GM12878 (cell line): ENCODE measurements at regions not wholly inside any gene's neighbourhood (a gene's known extent, or its start where the extent isn't known, plus 50 kb on each side); places are given as distances from the start of the nearest gene placed in this dataset.

Source experiments
- ATAC-seq: fragments of 200-7000 bp; cut with Tn5 transposase; 3 replicates; pipeline ENCODE4 v1.9.1; 2020; ENCODE audit warnings: mild to moderate bottlenecking, moderate library complexity
- BruUV-seq: library from RNA; stranded (reverse); fragments of 400-500 nt; replicated peaks from 2 replicates; lab custom pipeline; 2021; lab: Mats Ljungman, UMichigan
- CTCF ChIA-PET: fragments of 300-600 bp; sonication (Branson Sonifier 250); formaldehyde crosslinking; extraction: SDS; loops from one replicate; lab custom pipeline; 2021; ENCODE audit warnings: inconsistent platforms; lab: Yijun Ruan, JAX
- POLR2A ChIA-PET: fragments of 350-600 bp; formaldehyde crosslinking; extraction: SDS; loops from one replicate; lab custom pipeline; 2021; ENCODE audit warnings: inconsistent platforms; lab: Charles Lee
- RAD21 ChIA-PET: fragments of 300-600 bp; sonication (Branson Sonifier 250); formaldehyde crosslinking; loops from one replicate; lab custom pipeline; 2023; ENCODE audit warnings: antibody characterized with exemption; ENCODE audit not compliant: unreplicated experiment; lab: Charles Lee
- SMC1A ChIA-PET: fragments of 300-600 bp; sonication (Branson Sonifier 250); formaldehyde crosslinking; loops from one replicate; lab custom pipeline; 2023; ENCODE audit not compliant: unreplicated experiment, uncharacterized antibody; lab: Charles Lee
- DNase-seq: peaks from one replicate; pipeline ENCODE4 v3.0.0-alpha.2; 2011; ENCODE audit warnings: low read depth, low spot score
- FAIRE-seq: peaks from 3 replicates; lab custom pipeline; 2011; peaks lifted over from hg19 to GRCh38; lab: Jason Lieb, UNC
- H2AFZ ChIP-seq: 2 replicates; pipeline ENCODE4 v1.6.0; 2011; ENCODE audit warnings: low read depth, low read length, control low read depth; ENCODE audit not compliant: control insufficient read depth
- H3K27ac ChIP-seq: 2 replicates; pipeline ENCODE4 v1.5.1; 2011; ENCODE audit warnings: control low read depth; ENCODE audit not compliant: control insufficient read depth, insufficient read depth
- H3K27me3 ChIP-seq, 2 experiments: replicated peaks in 1 of 2; 2 replicates each; pipeline versions ENCODE4 v1.6.0 to v1.6.1; 2011; ENCODE audit warnings: low read length in 1 of 2; ENCODE audit not compliant: control insufficient read depth in 2 of 2, insufficient read depth in 2 of 2
- H3K36me3 ChIP-seq, 2 experiments: 2 replicates each; pipeline ENCODE4 v1.5.1; 2011; ENCODE audit warnings: low read length in 1 of 2; ENCODE audit not compliant: control insufficient read depth in 2 of 2, insufficient read depth in 2 of 2
- H3K4me1 ChIP-seq: 2 replicates; pipeline ENCODE4 v1.6.1; 2011; ENCODE audit warnings: mild to moderate bottlenecking, low read length, moderate library complexity, mixed read lengths; ENCODE audit not compliant: control insufficient read depth, insufficient read depth
- H3K4me2 ChIP-seq: 2 replicates; pipeline ENCODE4 v1.6.0; 2011; ENCODE audit warnings: control low read depth; ENCODE audit not compliant: control insufficient read depth, insufficient read depth
- H3K4me3 ChIP-seq: fragments of 200-600 bp; sonication (generic); 2 replicates; pipeline ENCODE4 v1.5.1; 2016
- H3K79me2 ChIP-seq: 2 replicates; pipeline ENCODE4 v1.6.0; 2011; ENCODE audit warnings: low read length; ENCODE audit not compliant: control insufficient read depth, insufficient read depth
- H3K9ac ChIP-seq: 2 replicates; pipeline ENCODE4 v1.8.0; 2011; ENCODE audit warnings: low read length, control low read depth, mixed read lengths; ENCODE audit not compliant: control insufficient read depth, insufficient read depth
- H3K9me3 ChIP-seq: replicated peaks from 3 replicates; pipeline ENCODE4 v1.5.1; 2011; ENCODE audit warnings: mild to moderate bottlenecking, low read length; ENCODE audit not compliant: control insufficient read depth, insufficient read depth
- H4K20me1 ChIP-seq: 2 replicates; pipeline ENCODE4 v1.6.0; 2011; ENCODE audit not compliant: control insufficient read depth, insufficient read depth
- BCL3 ChIP-seq: IDR thresholded peaks from 2 replicates; pipeline ENCODE4 v1.6.1; 2011; ENCODE audit warnings: borderline replicate concordance, low read depth, mild to moderate bottlenecking, moderate library complexity, low read length; ENCODE audit not compliant: insufficient read depth, poor library complexity, severe bottlenecking
- DPF2 ChIP-seq: fragments of 450-650 bp; IDR thresholded peaks from 2 replicates; pipeline ENCODE4 v1.6.1; 2017; ENCODE audit warnings: mild to moderate bottlenecking
- ETV6 ChIP-seq, 2 experiments: fragments of 450-650 bp in 1 of 2; IDR thresholded peaks in 1 of 2; conservative IDR thresholded peaks in 1 of 2; 2 replicates each; pipeline ENCODE4 v1.6.1; 2014; ENCODE audit warnings: antibody characterized with exemption in 1 of 2, borderline replicate concordance in 1 of 2, low read depth in 1 of 2, mild to moderate bottlenecking in 1 of 2, moderate library complexity in 1 of 2
- FOS ChIP-seq: IDR thresholded peaks from 3 replicates; pipeline ENCODE4 v1.6.1; 2011; ENCODE audit warnings: borderline replicate concordance; ENCODE audit not compliant: insufficient read length; ENCODE audit errors: extremely low read depth
- HDGF ChIP-seq: fragments of 450-650 bp; IDR thresholded peaks from 2 replicates; pipeline ENCODE4 v1.6.1; 2016; ENCODE audit warnings: antibody characterized with exemption
- IRF3 ChIP-seq: fragments of 450-650 bp; IDR thresholded peaks from 2 replicates; pipeline ENCODE4 v1.6.1; 2014; ENCODE audit warnings: mild to moderate bottlenecking
- IRF5 ChIP-seq: fragments of 450-650 bp; IDR thresholded peaks from 2 replicates; pipeline ENCODE4 v1.6.1; 2017; ENCODE audit warnings: borderline replicate concordance
- MTA2 ChIP-seq: fragments of 450-650 bp; IDR thresholded peaks from 2 replicates; pipeline ENCODE4 v1.6.1; 2016; ENCODE audit warnings: low read depth, mild to moderate bottlenecking, moderate library complexity
- SKIL ChIP-seq: fragments of 450-650 bp; IDR thresholded peaks from 2 replicates; pipeline ENCODE4 v1.6.1; 2017; ENCODE audit warnings: mild to moderate bottlenecking, low read depth, inconsistent platforms; ENCODE audit not compliant: poor library complexity, severe bottlenecking
- SUZ12 ChIP-seq: fragments of 200-600 bp; sonication (generic); IDR thresholded peaks from one replicate; pipeline ENCODE4 v1.6.1; 2018; ENCODE audit warnings: antibody characterized with exemption, mild to moderate bottlenecking; ENCODE audit not compliant: unreplicated experiment
- in situ Hi-C: fragments of 300-500 bp; cut with MboI; formaldehyde crosslinking; loops from 9 replicates; pipeline ENCODE4 v1.14.3; 2018; ENCODE audit warnings: mixed read lengths
- intact Hi-C: fragments of 100-400 bp; cut with micrococcal nuclease; formaldehyde crosslinking; loops from one replicate; pipeline ENCODE4 v1.14.2; 2022; ENCODE audit not compliant: unreplicated experiment

GRCh38 chr3:124625074-124625473 is 105.2 kb upstream of the UMPS start:
- H3K27ac ChIP-seq: no peak overlapping the region
- no peaks in the 10 kb centered on the region for H4K20me1 ChIP-seq
- no TSS peak for BruUV-seq
- ChIA-PET CTCF (interaction anchor here (0.7 to 1.3 kb wide), 3 partner anchors 15 to 34 kb away, joined by 3 read pairs; no protein-coding TSS in a partner anchor), RAD21 (interaction anchor here (0.9 to 1.5 kb wide), 4 partner anchors 13 to 26 kb away, joined by 3 to 6 read pairs (median 4); no protein-coding TSS in a partner anchor), POLR2A (interaction anchor here (1.0 to 1.4 kb wide), 2 partner anchors 11 to 12 kb away, joined by 3 to 7 read pairs; no protein-coding TSS in a partner anchor), SMC1A (interaction anchor here (0.8 to 4.2 kb wide), 6 partner anchors 8 to 506 kb away, joined by 4 to 19 read pairs (median 5); no protein-coding TSS in a partner anchor)
- H3K9ac ChIP-seq: no peak overlapping the region
- in situ Hi-C loops: no loop called here
- H3K9me3 ChIP-seq: no peaks in the 10 kb centered on the region
- intact Hi-C loops: loop anchor here (10.0 kb wide), 1 partner anchor 60 kb away; no protein-coding TSS in a partner anchor
- no peak for FAIRE-seq
- DNase-seq: no peak
- H3K4me1 ChIP-seq: peaks cover 17% of the 10 kb centered on the region
- H3K27me3 ChIP-seq: no peaks in the 10 kb centered on the region
- no peaks in the 10 kb centered on the region for H3K36me3 ChIP-seq
- TF ChIP-seq HDGF: no peak
- TF ChIP-seq DPF2: no peak
- TF ChIP-seq SKIL: no peak
- no peak for TF ChIP-seq FOS
- no peak for TF ChIP-seq MTA2
- no peak for TF ChIP-seq ETV6 (conservative IDR thresholded peaks at IDR 0.05 in 1 of 2, IDR thresholded peaks at IDR 0.05 in 1 of 2; ENCODE audit: borderline replicate concordance in 1 of 2, low read depth in 1 of 2)
- TF ChIP-seq IRF3: no peak
- no peak for TF ChIP-seq BCL3
- no peak for TF ChIP-seq IRF5
- TF ChIP-seq SUZ12: no peak
- H3K4me2 ChIP-seq: no peak overlapping the region
- H3K79me2 ChIP-seq: no peaks in the 10 kb centered on the region
- no peak overlapping the region for H3K4me3 ChIP-seq
- no peak for ATAC-seq
- H2AFZ ChIP-seq: no peak overlapping the region
